ENCODE measurements at regions not wholly inside any gene's neighbourhood (a gene's known extent, or its start where the extent isn't known, plus 50 kb on each side); places are given as distances from the start of the nearest gene placed in this dataset.

DNA sequence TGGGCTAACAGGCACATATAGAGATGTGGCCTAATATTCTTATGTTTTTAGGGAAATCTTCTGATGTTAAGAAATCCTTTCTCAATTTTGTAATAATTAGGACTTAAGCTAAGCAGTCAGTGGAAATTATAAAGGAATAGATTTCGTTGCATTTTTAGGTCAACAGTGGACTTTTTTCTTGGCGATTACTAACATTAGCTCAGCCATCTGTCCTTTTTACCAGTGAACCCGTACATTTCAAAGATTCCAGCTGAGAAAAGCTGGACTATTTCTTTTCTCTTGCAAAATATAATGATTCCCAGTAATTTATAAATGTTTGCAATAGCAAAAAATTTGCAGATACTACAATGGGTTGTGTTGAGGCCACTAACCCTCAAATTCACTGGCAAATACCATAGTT is 54.9 kb upstream of the CA10 start:
- TF ChIP-seq ZFP30 (CRISPR knock-in tag; IDR thresholded peaks at IDR 0.05) (no peak), ARNTL (CRISPR knock-in tag; IDR thresholded peaks at IDR 0.05; ENCODE audit: borderline replicate concordance, low read depth) (no peak)
- TF ChIP-seq, protein P1, sequence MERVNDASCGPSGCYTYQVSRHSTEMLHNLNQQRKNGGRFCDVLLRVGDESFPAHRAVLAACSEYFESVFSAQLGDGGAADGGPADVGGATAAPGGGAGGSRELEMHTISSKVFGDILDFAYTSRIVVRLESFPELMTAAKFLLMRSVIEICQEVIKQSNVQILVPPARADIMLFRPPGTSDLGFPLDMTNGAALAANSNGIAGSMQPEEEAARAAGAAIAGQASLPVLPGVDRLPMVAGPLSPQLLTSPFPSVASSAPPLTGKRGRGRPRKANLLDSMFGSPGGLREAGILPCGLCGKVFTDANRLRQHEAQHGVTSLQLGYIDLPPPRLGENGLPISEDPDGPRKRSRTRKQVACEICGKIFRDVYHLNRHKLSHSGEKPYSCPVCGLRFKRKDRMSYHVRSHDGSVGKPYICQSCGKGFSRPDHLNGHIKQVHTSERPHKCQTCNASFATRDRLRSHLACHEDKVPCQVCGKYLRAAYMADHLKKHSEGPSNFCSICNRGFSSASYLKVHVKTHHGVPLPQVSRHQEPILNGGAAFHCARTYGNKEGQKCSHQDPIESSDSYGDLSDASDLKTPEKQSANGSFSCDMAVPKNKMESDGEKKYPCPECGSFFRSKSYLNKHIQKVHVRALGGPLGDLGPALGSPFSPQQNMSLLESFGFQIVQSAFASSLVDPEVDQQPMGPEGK (CRISPR knock-in tag; IDR thresholded peaks at IDR 0.05; ENCODE audit: borderline replicate concordance): no peak
- no peak for ATAC-seq

DNA sequence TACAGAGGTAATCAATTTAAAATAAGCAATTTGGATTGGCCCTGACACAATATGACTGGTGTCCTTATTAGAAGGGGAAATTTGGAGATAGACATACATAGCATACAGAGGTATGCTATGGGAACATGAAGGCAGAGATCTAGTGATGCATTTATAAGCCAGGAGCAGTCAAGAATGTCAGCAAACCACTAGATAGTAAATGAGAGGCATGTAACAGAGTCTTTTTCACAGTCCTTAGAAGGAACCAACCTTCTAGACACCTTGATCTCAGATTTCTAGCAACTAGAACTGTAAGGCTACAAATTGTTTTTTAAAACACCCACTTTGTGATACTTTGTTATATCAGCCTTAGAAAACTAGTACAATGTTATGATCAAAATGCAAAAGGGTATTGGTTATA is 54.3 kb upstream of the CA10 start:
- no peak for ATAC-seq
- no peak for TF ChIP-seq ZC3H10 (CRISPR knock-in tag; IDR thresholded peaks at IDR 0.05)
- TF ChIP-seq, protein P2, sequence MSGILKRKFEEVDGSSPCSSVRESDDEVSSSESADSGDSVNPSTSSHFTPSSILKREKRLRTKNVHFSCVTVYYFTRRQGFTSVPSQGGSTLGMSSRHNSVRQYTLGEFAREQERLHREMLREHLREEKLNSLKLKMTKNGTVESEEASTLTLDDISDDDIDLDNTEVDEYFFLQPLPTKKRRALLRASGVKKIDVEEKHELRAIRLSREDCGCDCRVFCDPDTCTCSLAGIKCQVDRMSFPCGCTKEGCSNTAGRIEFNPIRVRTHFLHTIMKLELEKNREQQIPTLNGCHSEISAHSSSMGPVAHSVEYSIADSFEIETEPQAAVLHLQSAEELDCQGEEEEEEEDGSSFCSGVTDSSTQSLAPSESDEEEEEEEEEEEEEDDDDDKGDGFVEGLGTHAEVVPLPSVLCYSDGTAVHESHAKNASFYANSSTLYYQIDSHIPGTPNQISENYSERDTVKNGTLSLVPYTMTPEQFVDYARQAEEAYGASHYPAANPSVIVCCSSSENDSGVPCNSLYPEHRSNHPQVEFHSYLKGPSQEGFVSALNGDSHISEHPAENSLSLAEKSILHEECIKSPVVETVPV (CRISPR knock-in tag; IDR thresholded peaks at IDR 0.05): no peak
- TF ChIP-seq ZFP3 (CRISPR knock-in tag; IDR thresholded peaks at IDR 0.05): no peak
- no peak for TF ChIP-seq RARB (CRISPR knock-in tag; IDR thresholded peaks at IDR 0.05)
- TF ChIP-seq PPARA (CRISPR knock-in tag; IDR thresholded peaks at IDR 0.05; ENCODE audit: borderline replicate concordance): no peak
- TF ChIP-seq ZNF565 (CRISPR knock-in tag; conservative IDR thresholded peaks at IDR 0.05; ENCODE audit: low read depth): no peak
- no peak for TF ChIP-seq ARNTL (CRISPR knock-in tag; IDR thresholded peaks at IDR 0.05; ENCODE audit: borderline replicate concordance, low read depth)
- TF ChIP-seq, protein P3, sequence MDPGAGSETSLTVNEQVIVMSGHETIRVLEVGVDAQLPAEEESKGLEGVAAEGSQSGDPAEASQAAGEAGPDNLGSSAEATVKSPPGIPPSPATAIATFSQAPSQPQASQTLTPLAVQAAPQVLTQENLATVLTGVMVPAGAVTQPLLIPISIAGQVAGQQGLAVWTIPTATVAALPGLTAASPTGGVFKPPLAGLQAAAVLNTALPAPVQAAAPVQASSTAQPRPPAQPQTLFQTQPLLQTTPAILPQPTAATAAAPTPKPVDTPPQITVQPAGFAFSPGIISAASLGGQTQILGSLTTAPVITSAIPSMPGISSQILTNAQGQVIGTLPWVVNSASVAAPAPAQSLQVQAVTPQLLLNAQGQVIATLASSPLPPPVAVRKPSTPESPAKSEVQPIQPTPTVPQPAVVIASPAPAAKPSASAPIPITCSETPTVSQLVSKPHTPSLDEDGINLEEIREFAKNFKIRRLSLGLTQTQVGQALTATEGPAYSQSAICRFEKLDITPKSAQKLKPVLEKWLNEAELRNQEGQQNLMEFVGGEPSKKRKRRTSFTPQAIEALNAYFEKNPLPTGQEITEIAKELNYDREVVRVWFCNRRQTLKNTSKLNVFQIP (CRISPR knock-in tag; IDR thresholded peaks at IDR 0.05; ENCODE audit: borderline replicate concordance, low read depth): no peak
- no peak for TF ChIP-seq SNAI2 (CRISPR knock-in tag; IDR thresholded peaks at IDR 0.05)
- TF ChIP-seq TOX (CRISPR knock-in tag; IDR thresholded peaks at IDR 0.05; ENCODE audit: borderline replicate concordance): no peak
- TF ChIP-seq BACH2 (CRISPR knock-in tag; IDR thresholded peaks at IDR 0.05; ENCODE audit: borderline replicate concordance): no peak
- no peak for TF ChIP-seq ZFP30 (CRISPR knock-in tag; IDR thresholded peaks at IDR 0.05)
- no peak for TF ChIP-seq ESRRG (CRISPR knock-in tag; IDR thresholded peaks at IDR 0.05)
- TF ChIP-seq, protein P4, sequence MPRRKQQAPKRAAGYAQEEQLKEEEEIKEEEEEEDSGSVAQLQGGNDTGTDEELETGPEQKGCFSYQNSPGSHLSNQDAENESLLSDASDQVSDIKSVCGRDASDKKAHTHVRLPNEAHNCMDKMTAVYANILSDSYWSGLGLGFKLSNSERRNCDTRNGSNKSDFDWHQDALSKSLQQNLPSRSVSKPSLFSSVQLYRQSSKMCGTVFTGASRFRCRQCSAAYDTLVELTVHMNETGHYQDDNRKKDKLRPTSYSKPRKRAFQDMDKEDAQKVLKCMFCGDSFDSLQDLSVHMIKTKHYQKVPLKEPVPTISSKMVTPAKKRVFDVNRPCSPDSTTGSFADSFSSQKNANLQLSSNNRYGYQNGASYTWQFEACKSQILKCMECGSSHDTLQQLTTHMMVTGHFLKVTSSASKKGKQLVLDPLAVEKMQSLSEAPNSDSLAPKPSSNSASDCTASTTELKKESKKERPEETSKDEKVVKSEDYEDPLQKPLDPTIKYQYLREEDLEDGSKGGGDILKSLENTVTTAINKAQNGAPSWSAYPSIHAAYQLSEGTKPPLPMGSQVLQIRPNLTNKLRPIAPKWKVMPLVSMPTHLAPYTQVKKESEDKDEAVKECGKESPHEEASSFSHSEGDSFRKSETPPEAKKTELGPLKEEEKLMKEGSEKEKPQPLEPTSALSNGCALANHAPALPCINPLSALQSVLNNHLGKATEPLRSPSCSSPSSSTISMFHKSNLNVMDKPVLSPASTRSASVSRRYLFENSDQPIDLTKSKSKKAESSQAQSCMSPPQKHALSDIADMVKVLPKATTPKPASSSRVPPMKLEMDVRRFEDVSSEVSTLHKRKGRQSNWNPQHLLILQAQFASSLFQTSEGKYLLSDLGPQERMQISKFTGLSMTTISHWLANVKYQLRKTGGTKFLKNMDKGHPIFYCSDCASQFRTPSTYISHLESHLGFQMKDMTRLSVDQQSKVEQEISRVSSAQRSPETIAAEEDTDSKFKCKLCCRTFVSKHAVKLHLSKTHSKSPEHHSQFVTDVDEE (CRISPR knock-in tag; IDR thresholded peaks at IDR 0.05): no peak
- TF ChIP-seq TCF4 (CRISPR knock-in tag; IDR thresholded peaks at IDR 0.05; ENCODE audit: borderline replicate concordance): no peak
- no peak for TF ChIP-seq ZNF8 (CRISPR knock-in tag; IDR thresholded peaks at IDR 0.05)

DNA sequence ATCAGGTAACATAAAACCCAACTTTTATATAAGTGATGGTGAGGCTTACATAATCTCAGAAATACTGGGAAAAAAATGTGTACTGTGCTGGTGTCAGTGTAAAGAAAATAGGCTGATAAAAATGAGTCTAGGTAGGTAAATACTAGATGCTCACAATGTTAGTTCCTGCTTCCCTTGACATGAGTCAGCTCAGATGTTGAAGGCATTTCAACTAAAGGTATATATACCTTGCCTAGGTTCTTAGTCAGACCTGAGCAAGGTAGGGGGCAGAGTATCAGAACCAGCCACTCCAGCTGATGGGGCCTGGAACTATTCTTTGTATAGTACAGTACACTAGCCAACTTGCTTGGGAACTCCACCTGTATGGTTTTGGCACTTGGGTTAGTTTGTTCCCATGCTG is 51.0 kb upstream of the CA10 start:
- TF ChIP-seq, protein P1 (CRISPR knock-in tag; IDR thresholded peaks at IDR 0.05; ENCODE audit: borderline replicate concordance): no peak
- TF ChIP-seq OSR1 (CRISPR knock-in tag; IDR thresholded peaks at IDR 0.05): no peak
- no peak for TF ChIP-seq SNAI2 (CRISPR knock-in tag; IDR thresholded peaks at IDR 0.05)
- TF ChIP-seq, protein P4 (CRISPR knock-in tag; IDR thresholded peaks at IDR 0.05): no peak
- TF ChIP-seq ESRRG (CRISPR knock-in tag; IDR thresholded peaks at IDR 0.05): no peak
- no peak for TF ChIP-seq ISL1 (CRISPR knock-in tag; IDR thresholded peaks at IDR 0.05)
- no peak for TF ChIP-seq TCF4 (CRISPR knock-in tag; IDR thresholded peaks at IDR 0.05; ENCODE audit: borderline replicate concordance)
- no peak for TF ChIP-seq ZNF8 (CRISPR knock-in tag; IDR thresholded peaks at IDR 0.05)
- no peak for TF ChIP-seq ZFP3 (CRISPR knock-in tag; IDR thresholded peaks at IDR 0.05)
- no peak for TF ChIP-seq GLIS3 (CRISPR knock-in tag; IDR thresholded peaks at IDR 0.05)
- TF ChIP-seq, protein P5, sequence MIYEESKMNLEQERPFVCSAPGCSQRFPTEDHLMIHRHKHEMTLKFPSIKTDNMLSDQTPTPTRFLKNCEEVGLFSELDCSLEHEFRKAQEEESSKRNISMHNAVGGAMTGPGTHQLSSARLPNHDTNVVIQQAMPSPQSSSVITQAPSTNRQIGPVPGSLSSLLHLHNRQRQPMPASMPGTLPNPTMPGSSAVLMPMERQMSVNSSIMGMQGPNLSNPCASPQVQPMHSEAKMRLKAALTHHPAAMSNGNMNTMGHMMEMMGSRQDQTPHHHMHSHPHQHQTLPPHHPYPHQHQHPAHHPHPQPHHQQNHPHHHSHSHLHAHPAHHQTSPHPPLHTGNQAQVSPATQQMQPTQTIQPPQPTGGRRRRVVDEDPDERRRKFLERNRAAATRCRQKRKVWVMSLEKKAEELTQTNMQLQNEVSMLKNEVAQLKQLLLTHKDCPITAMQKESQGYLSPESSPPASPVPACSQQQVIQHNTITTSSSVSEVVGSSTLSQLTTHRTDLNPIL (CRISPR knock-in tag; IDR thresholded peaks at IDR 0.05; ENCODE audit: low read depth): no peak
- TF ChIP-seq TOX (CRISPR knock-in tag; IDR thresholded peaks at IDR 0.05; ENCODE audit: borderline replicate concordance): no peak
- ATAC-seq: no peak

Measured in SK-N-SH treated with all-trans-retinoic acid at 6 μM for 48 hours (cell line).